GM12873 (cell line): ENCODE measurements at regions not wholly inside any gene's neighbourhood (a gene's known extent, or its start where the extent isn't known, plus 50 kb on each side); places are given as distances from the start of the nearest gene placed in this dataset.

Experiments used
- TF ChIP-seq, protein P1 (sequence below): IDR thresholded peaks from 2 replicates; pipeline ENCODE4 v1.5.1; 2012; ENCODE audit warnings: low read depth, mild to moderate bottlenecking, moderate library complexity, low read length, control low read depth; ENCODE audit not compliant: insufficient read depth; ENCODE audit errors: missing control alignments

DNA sequence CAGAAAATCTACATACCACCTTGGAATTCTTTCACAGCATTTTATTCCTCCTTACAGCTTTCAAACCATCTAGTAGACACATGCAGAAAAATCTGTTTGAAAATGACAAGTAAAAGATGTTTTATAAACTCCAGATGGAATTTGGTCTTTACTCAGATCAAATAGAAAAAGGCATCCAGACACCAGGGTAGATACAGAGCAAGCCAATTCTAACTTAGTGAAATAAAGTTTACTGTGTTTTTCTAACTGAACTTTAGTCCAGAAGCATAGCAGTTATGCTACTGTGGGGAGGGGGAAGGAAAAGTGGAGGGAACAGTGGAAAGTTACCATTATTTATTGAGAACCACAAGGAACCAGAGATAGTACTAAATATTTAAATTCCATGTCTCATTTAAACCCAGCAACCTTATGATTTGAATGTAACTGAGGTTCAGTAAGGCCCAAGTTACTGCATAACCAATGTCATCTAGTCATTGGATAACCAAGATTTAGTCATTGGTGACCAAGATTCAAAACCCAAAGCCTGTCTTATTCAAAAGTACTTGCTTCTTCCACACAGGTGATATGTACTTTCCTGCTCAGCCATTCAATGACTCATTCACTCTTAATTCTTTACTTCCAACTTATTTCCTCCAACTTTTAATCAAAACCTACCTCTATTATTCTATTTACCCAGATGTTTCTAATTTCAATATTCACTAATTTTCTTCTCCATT lies 57.7 kb downstream of the RAD51AP2 start:
- TF ChIP-seq, protein P1, sequence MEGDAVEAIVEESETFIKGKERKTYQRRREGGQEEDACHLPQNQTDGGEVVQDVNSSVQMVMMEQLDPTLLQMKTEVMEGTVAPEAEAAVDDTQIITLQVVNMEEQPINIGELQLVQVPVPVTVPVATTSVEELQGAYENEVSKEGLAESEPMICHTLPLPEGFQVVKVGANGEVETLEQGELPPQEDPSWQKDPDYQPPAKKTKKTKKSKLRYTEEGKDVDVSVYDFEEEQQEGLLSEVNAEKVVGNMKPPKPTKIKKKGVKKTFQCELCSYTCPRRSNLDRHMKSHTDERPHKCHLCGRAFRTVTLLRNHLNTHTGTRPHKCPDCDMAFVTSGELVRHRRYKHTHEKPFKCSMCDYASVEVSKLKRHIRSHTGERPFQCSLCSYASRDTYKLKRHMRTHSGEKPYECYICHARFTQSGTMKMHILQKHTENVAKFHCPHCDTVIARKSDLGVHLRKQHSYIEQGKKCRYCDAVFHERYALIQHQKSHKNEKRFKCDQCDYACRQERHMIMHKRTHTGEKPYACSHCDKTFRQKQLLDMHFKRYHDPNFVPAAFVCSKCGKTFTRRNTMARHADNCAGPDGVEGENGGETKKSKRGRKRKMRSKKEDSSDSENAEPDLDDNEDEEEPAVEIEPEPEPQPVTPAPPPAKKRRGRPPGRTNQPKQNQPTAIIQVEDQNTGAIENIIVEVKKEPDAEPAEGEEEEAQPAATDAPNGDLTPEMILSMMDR, result no peak

DNA sequence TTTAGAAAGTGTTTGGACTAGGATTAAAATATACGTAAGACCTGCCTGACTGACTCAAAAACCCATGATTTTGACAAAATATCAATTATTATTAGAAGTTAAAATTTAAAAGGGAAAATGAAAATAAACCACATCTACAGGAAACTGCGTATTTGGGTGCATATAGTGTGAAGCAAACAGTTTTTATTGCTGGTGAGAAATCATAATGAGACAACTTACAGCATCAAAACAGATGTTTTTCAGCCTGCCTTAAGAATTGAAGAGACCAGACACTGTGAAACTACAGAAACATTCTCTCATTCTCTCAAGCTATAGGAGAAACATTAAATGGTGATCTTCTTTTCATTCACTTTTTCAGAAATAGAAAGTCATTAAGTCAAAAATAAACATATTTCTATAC lies 62.9 kb downstream of the RAD51AP2 start:
- TF ChIP-seq, protein P1, result no peak

- TF ChIP-seq, protein P1, result no peak
Observed at GRCh38 chr2:17445744-17446143, 72.5 kb downstream of the RAD51AP2 start.

DNA sequence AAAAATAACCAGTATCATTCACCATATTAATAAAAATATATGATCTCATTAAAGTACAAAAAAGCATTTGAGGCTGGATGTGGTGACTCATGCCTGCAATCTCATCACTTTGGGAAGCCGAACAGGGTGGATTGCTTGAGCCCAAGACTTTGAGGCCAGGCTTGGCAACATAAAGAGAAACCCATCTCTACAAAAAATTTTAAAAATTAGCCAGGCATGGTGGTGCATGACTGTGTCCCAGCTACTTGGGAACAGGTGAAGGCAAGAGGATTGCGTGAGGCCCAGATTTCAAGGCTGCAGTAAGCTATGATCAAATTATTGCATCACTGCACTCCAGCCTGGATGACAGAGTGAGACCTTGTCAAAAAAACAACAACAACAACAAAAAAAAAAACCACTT lies 75.9 kb downstream of the RAD51AP2 start:
- TF ChIP-seq, protein P1, result no peak

DNA sequence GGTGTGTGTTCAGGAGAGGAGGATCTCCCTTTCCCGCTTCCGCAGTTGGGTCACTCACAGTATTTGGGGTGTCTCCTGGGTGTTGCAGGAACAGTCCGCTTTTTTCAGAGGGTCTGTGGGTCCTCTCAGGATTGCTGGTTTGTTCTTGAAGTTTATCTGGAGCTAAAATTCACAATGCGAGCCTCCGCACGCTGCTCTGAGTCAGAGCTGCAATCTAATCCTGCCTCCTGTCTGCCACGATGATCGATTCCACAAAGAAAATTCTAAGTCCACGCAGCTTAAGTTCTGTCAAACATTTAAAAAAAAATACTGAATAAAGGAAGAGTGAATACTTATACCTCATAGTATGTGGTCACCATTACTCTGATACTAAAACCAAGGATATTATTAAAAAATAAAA lies 76.5 kb downstream of the RAD51AP2 start:
- TF ChIP-seq, protein P1, result no peak

GRCh38 chr2:17441055-17441771 lies 77.0 kb downstream of the RAD51AP2 start:
- TF ChIP-seq, protein P1, result no peak

GRCh38 chr2:17430326-17430725 lies 87.9 kb downstream of the RAD51AP2 start:
- TF ChIP-seq, protein P1, result no peak
